ENCODE measurements at regions not wholly inside any gene's neighbourhood (a gene's known extent, or its start where the extent isn't known, plus 50 kb on each side); places are given as distances from the start of the nearest gene placed in this dataset.

DNA sequence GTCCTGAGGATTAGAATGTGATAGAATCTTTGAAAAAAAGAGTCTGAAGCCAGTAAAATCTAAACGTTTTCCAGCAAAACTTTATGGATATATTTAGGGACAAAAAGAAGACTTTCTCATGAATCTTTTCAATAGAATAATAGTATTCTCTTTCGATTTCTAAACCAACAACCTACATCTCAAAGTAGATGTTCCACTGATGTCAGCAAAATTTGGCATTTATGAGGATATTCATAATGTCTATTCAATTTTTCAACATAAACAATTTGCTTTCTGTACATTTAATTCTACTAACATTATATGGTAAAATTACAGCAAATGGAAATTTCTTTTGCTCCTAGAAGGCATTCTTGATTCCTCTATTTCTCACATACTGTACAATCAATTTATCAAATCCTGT lies 886.5 kb downstream of the CENPC start:
- DNase-seq = no peak

DNA sequence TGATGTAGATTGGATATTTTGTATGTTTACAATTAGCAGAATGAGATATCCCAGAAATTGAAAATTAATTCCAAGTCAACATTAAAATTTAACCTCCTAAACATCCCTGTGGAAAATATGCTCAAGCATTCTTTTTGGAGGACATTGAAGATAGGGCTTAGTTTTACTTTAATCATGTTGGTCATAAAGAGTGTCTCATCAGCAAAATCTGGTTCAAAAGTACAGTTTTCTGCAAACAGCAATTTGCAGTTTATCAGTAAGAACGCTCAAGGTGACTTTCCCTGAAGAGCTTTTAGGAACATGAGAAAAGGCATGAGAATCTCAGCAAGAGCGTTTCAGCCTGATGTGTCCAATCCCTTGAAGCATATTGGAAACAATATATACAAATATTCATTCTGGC lies 889.8 kb downstream of the CENPC start:
- DNase-seq = no peak

DNA sequence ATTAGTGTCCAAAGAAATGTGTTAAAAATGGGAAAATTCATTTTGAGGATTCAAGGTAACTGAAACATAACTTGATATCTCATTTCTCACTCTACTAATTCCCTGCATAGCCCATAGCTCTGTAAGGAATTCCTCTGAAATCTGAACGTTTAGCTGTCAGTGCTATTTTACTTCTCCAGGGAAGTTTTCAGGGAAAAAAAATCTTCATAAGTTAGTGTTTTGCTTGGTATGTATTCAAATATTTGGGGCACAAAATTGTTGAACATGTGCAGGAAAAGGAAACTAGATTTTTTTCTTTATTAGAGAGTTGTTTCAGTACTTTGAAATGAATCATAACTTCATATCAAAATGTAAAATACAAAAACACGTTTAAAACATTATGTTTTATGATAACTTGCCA lies 891.4 kb downstream of the CENPC start:
- no peak for DNase-seq

DNA sequence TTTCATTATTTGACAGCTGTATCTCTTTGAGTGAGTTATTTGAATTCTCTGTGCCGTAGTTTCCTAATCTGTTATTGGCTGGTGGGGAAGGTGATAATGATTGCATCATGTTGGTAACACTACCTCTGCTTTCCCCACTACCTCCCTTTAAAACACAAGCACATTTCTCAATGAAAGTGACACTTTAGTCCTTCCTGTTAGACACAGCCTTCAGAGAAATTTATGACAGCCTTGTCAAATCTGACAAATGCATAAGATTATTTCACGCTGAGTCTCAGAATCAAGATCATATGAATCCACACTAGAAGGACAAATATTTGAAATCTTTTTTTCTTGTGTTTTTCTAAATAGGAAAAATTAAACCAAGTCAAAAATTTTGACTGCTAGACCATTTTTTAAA lies 896.1 kb downstream of the CENPC start:
- no peak for DNase-seq

DNA sequence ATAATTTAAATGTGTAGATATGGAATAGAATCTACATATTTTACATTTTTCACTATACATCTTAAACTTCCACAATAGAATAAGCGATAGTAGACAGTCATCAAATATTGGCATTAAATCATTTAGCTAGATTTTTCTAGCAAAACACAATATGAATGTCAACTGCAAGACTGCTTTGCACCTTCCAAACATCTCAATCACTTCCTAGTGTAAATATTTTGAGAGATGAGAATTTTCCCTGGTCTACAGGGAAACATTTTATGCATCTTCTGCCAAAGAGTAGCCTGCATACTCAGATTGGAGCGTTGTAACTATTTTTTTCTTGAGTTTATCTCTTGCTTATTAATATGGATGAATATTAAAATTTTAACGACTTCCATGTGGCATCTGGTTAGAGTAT lies 897.4 kb downstream of the CENPC start:
- no peak for DNase-seq

DNA sequence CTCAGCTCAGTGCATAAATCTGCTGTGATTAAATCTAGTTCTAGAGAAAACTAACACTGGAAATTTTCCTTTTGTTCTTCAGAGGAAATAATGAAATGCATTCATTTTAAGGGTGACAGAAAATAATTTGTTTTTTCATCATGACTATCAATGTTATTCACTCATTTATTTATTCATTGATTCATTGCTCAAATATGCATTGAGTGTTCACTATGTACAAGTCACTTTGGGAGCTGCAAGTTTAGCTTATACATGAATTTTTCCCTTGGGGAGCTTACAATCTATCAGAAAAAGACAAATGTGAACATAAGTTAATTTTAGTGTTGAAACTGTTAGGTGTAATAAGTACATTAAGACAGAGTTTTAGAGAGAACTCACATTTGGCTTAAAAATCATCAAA lies 897.8 kb downstream of the CENPC start:
- no peak for DNase-seq

DNA sequence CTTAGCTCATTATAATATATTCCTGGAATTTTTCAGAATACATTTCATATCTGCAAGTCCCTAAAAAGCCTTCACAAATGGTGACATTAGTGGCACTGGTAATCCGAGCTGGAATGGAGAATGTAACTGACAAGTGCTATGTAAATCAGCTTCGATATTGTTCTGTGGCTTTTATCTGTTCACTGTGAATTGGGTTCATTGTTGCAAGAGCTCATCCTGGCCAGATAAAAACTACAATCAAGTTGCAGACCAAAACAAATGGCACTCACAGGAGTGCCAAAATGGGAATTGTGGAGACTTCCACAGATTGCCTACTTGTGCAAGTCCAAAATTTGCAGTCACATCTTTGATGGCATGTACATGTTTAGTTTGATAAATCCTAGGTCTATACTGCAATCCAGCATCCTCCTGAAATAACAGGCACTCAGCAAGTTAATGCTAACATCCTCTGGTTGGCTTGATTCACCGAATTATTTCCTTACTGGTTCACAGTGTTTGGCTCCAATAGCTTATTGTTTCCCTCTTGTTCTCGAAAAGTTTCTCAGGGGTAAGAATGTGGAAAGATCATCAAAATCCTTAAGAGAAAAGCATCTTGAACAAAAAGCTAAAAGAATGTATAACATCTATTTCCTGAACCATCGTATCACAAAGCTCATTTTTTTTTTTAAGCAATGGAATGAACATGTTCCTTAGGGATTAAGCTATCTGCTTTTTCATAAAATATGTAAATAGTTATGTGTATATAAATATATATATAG lies 904.9 kb downstream of the CENPC start:
- no peak for DNase-seq

DNA sequence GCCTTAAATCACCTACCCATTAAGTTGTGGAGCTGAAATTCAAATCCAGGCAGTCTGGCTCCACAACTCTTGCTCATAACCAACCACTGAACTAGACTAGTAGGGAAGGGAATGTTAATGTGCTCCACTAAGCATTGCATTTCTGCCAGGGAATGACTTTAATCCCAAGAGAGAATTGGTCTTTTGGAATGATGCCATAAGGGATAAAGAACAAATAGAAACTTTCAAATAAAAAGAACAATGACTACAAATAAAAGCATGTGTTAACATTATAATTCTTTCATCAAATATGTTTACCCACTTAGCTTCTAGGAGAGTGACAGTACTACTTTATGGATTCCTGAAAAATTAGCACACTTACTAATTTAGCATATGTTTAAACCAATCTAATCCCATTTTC lies 905.9 kb downstream of the CENPC start:
- DNase-seq = peak; percentile 71

DNA sequence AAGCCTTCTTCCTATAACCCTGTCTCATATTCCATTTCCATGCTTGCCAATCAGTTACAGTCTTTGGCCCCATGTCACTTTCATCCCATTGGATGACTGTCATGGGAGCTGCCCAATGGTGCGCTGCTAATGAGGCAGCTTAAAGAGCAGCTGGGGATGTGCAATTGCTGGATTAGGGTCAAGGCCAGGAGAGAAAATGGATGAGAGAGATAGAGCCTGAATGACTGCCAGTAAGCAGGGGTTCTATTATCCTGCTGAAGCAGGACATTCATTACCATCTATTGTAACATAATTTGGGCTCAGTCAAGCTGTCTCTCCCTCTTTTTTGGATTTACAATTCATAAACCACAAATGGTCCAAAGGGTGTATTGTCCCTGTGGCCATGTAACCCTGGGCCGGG lies 909.0 kb downstream of the CENPC start:
- DNase-seq = peak; percentile 70

DNA sequence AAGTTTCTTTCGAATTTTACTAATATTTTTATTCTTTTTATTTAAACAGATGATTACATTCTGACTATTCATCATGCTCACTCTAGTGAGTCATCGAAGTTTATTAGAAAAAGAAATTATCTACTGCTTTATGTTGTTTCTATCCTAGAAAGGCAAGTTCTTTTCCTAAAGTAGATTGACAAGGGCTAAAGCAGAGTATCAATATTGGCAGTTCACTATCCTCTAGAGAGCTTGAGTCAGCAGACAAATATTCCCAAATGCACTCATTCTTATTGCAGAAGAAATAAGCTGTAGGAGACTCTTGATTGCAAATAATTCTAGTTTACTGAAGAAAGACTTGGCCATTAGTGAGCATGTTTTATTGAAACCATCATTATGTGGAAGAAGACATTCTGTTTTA lies 911.8 kb downstream of the CENPC start:
- peak; percentile 25 for DNase-seq

DNA sequence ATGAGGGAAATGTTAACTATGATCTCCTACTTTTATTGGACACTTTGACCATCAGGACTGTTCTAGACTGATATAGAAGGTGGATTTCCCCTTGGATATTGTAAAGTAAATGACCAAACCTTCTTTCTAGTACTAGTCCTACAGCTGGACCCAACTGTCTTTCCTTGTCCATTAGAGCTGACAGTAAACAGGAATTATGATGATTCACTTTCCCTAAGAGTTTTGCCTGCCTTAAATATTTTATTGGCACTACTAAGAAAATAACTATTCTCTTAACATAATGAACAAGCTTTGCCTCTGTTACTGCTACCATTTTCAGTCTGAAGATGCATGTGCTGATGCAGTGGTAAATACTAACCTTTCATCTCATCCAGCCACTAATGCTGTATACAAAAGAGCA lies 915.4 kb downstream of the CENPC start:
- no peak for DNase-seq

DNA sequence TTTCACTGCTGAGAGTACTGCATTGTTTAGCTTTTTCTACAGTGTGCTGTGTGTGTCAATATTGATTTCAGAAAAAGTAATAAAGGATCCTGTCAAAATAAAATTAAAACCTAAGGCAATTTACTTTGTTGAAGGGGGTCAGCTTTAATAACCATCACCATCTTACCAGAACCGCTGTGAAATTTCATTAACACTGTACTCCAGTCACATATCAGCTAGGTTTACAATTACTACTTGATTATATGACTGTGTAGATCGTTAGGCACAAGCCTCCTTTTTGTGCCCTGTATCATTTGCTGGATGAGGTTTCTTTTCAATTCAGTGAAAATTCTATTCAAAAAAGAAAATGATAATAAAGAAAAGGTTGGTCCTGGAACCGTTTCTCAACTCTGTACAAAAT lies 917.2 kb downstream of the CENPC start:
- no peak for DNase-seq

DNA sequence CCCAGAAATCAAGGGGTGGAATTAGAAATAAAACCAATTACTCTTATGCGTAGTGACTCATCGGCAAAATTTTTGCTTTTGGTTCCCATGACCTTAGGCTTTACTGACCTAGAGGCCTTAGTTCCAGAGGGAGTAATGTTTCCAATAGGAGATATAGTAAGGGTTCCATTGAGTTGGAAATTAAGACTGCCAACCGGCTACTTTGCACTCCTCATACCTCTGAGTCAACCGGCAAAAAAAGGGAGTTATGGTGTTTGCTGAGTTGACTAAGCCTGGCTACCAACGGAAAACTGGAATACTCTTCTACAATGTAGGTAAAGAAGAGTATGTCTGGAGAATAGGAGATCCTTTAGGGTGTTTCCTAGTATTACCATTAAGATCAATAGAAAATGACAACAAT lies 919.8 kb downstream of the CENPC start:
- no peak for DNase-seq

DNA sequence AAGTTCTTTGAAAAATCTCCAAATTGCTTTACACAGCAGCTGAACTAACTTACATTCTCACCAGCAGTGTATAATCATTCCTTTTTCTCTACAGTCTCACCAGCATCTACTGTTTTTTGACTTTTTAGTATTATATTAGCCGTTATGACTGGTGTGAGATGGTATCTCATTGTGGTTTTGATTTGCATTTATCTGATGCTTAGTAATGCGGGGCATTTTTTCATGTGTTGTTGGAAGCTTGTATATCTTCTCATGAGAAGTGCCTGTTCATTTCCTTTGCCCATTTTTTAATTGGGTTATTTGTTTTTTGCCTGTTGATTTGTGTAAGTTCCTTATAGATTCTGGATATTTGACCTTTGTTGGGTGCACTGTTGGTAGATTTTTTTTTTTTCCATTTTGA lies 931.7 kb downstream of the CENPC start:
- no peak for DNase-seq

DNA sequence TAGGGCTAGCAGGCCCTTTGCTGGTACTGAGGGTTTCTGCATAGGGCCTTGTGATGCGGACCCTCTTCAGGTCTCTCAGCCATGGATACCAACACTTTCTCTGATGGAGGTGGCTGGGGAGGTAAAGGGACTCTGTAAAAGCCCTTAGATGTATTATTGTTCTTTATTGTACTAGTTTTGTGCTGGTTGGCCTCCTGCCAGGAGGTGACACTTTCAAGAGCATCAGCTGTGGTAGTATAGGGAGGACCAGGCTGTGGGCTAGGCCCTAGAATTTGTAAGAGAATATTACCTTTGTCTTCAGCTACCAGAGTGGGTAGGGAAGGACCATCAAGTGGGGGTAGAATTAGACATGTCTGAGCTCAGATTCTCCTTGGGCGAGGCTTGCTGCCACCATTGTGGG lies 936.3 kb downstream of the CENPC start:
- no peak for DNase-seq

DNA sequence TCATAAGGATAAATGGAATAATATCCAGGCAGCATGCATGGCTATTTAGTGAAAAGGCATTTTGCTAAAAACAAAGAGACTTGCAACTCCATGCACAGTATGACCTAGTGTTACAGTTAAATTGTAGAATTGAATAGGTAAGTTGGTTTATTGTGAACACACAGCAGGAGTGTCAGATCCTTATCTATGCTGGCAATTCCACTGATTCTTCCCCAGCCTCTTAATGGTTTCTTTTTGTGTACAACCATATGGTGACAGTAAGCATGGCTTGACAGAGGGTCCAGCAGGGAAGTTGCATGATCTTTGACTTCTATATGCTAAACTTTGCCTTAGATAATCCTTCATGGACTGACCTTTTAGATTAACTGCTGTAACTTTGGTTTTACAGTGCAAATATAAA lies 936.6 kb upstream of the EPHA5 start:
- no peak for DNase-seq

DNA sequence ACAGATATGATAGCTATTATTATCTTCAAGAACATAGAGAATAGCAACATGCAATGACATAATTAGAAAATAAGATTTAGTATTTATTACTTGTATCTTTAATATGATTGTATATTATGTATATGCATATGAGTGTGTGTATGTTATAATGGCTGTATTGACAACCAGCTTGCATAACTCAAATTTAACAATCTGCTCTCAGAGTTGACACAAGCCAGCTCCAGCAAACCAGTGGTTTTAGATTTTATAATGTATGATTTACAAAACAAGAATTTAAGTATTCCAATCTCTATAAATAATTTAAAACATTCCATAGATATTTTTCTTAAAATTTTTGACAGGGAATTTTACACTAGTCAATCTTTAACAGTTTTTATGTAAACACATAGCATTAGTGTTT lies 935.9 kb upstream of the EPHA5 start:
- DNase-seq = no peak

DNA sequence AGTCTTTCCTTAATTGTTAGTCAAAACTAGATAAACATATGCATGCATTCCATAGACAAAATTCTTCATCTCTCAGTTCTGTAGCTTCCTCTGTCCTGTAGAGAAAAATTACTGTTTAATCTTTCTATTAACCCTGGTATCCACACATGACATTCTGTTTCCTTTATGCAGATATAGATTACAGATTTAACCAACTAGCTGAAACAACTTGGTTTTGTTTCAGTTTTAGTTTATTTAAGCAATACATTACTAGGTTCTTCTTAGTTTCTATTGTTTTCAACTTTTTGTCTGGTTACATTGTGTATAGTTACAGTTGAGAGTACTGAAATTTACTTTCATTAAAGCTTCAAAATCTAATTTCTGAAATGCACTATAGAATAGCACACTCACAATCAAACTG lies 933.9 kb upstream of the EPHA5 start:
- DNase-seq = no peak

DNA sequence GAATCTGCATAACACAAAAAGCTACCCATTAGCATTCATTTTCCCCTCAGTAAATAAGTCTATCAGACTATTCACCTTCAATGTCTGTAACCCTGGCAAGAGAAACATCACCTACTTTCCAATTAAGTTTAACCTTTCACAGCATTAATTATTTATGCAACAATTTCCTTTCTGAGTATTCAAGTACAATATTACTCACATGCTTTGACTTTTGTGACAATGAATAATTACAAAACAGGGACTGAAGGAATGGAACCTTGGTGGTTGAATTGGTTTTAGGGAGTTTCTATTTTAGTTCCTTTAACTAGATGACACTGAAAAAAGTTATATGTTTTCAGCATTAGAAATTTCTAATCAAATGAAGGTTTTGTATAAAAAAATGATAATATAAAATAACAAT lies 932.3 kb upstream of the EPHA5 start:
- no peak for DNase-seq

DNA sequence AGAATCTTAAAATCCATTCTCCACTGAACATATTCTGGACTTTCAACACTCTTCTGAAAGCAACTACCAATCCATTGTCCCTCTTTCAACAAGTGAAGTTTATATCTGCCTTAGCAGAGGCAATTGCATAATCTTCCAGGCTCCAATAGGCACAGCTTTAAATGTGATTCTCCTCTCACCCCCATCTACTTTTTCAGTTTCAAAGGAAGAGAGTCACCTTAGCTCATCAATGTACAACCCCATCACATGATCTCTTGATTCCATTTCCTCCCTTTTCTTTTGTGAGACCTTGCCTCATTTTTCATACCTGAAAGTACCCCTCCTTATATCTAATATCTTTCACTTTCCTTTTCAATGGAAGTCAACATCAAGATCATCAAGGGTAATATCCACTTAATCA lies 921.7 kb upstream of the EPHA5 start:
- no peak for DNase-seq

DNA sequence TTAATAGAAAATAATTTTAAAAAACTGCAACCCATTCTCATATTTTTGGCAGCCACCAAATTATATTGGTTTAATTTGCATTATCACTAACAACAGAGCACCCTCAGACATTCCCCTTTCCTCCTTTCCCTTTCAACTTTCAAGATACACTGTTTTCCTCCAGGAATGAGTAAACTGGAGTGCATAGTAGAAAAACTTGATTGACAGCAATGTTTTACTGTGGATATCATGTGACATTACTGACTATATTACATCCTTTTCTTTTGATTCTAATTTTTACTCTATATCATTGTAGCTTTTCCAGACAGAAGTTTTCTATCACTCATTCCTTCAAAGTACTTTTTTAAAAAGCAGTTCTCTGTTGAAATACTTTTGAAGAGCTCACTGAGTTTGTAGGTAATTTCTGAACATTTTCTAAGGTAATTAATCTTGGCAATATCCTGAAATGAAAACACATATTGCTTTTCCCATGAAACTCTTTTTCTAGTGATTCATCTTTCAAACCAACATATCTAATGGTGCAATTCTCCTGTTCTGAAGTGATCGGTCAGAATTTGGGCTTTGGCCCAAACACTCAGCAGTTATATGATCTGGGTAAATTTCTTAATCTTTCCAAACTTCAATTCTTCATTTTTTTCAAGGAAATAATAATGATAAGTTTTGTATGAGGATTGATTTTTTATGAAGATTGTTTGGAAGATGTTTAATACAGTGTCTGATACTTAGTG lies 920.4 kb upstream of the EPHA5 start:
- DNase-seq = no peak

DNA sequence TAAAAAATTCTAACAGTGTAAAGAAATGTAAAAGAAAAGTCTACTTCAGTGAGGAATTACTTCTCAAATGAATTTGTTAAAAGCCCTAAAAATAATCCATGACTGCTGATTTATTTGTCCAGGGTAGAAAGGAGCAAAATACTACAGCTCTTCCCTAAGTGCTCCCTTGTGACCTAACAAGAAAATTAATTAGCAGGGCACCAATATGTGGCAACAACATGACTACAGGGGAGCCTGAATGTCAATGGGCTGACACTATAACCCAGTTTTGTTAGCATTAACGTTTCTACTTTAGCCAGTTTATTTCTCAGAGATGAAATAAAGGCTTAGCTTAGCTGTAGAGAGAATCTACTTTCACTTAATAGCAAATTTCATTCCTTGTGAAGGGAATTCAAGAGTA lies 918.9 kb upstream of the EPHA5 start:
- DNase-seq = no peak

DNA sequence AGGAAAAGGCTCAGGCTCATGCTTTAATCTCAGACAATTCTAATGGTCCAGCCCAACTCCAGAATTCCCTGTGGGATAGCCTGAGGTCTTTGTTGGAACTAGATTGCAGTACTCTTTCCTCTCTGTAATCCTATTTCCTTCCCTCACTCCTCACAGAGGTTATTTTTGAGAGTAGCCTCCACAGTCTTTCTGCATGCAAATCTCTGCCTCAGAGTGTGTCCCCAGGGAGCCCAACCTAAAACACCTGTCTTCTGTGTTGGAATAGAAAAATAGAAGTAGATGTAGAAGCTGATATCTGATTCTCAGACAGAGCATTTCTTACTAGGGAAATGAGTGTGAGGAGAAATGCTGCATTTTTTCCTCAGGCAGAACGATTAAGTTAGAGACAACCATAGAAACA lies 915.5 kb upstream of the EPHA5 start:
- DNase-seq = no peak

DNA sequence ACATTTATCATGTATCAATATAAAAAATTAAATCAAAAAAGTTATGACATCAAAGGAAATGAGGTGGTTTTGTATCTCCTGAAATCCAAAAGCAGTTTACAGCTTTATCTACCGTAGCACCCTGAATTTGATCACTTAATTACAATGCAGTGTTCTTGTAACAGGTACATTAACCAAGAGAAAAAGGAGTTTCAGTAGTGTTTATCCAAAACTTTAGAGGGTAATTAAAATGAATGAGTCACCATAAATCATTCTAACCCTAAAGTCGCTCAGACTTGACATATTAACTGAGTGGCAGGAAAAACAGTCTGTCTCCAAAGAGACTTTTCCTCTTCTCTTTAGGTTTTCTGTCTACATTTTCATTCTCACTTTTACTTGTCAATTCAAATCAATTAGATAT lies 907.6 kb upstream of the EPHA5 start:
- peak; percentile 27 for DNase-seq
